K562 (cell line): ENCODE measurements at regions not wholly inside any gene's neighbourhood (a gene's known extent, or its start where the extent isn't known, plus 50 kb on each side); places are given as distances from the start of the nearest gene placed in this dataset.
A peak's percentile ranks its signal among the peaks of the same experiment; 100 is the strongest.

Experiments used
- ATAC-seq: fragments of 200-7000 bp; cut with Tn5 transposase; 3 replicates; pipeline ENCODE4 v1.9.1; 2020; ENCODE audit warnings: moderate library complexity
- BruUV-seq: library from RNA; stranded (reverse); fragments of 400-500 nt; replicated peaks from 2 replicates; lab custom pipeline; 2021; lab: Mats Ljungman, UMichigan
- CTCF ChIA-PET: fragments of 300-600 bp; formaldehyde crosslinking; extraction: SDS; loops from one replicate; lab custom pipeline; 2021; ENCODE audit warnings: low intra/inter-chr PET ratio; lab: Yijun Ruan, JAX
- POLR2A ChIA-PET: fragments of 300-600, 350-650 bp; sonication (Branson Sonifier 250); formaldehyde crosslinking; extraction: SDS; loops from one replicate; lab custom pipeline; 2021; ENCODE audit warnings: antibody characterized with exemption, inconsistent platforms; lab: Yijun Ruan, JAX
- DNase-seq, 4 experiments: peaks; one replicate each; pipeline versions ENCODE4 v3.0.0 to v3.0.0-alpha.2; 2011 to 2018; ENCODE audit warnings: low spot score in 3 of 4, mixed read lengths in 3 of 4; ENCODE audit errors: extremely low read depth in 1 of 4
- FAIRE-seq: peaks from 2 replicates; lab custom pipeline; 2011; peaks lifted over from hg19 to GRCh38; lab: Jason Lieb, UNC
- H2AFZ ChIP-seq: 2 replicates; pipeline ENCODE4 v1.6.0; 2011; ENCODE audit warnings: low read depth, low read length, control low read depth, inconsistent platforms
- H3K27ac ChIP-seq: fragments of 200-600 bp; 3 replicates; pipeline ENCODE4 v1.8.0; 2011; ENCODE audit warnings: low read depth, mild to moderate bottlenecking, control low read depth, inconsistent platforms, low read length, moderate library complexity, mixed read lengths; ENCODE audit errors: extremely low read depth
- H3K27me3 ChIP-seq, 2 experiments: fragments of 300-600 bp in 1 of 2; 2 replicates in 1 of 2; 3 replicates in 1 of 2; pipeline versions ENCODE4 v1.6.0 to v1.8.0; 2011; ENCODE audit warnings: inconsistent platforms in 2 of 2, low read length in 2 of 2, mild to moderate bottlenecking in 1 of 2, mixed read lengths in 1 of 2, moderate library complexity in 1 of 2; ENCODE audit not compliant: control insufficient read depth in 2 of 2, insufficient read depth in 2 of 2
- H3K36me3 ChIP-seq: fragments of 300-600 bp; 3 replicates; pipeline ENCODE4 v1.8.0; 2011; ENCODE audit warnings: mild to moderate bottlenecking, low read length, inconsistent platforms; ENCODE audit not compliant: control insufficient read depth, insufficient read depth
- H3K4me1 ChIP-seq, 2 experiments: fragments of 200-600 bp in 1 of 2; replicated peaks in 1 of 2; 2 replicates in 1 of 2; 3 replicates in 1 of 2; pipeline versions ENCODE4 v1.5.1 to v1.8.0; 2011; ENCODE audit warnings: inconsistent platforms in 2 of 2, low read length in 2 of 2, mild to moderate bottlenecking in 1 of 2, mixed read lengths in 1 of 2, moderate library complexity in 1 of 2; ENCODE audit not compliant: control insufficient read depth in 2 of 2, insufficient read depth in 2 of 2
- H3K4me2 ChIP-seq: 2 replicates; pipeline ENCODE4 v1.6.1; 2011; ENCODE audit warnings: low read length, control low read depth, inconsistent platforms, mixed read lengths; ENCODE audit not compliant: insufficient read depth
- H3K4me3 ChIP-seq: fragments of 200-600 bp; sonication (generic), shearing (Covaris generic); 2 replicates; pipeline ENCODE4 v1.5.1; 2016; ENCODE audit warnings: control low read depth, inconsistent platforms
- H3K79me2 ChIP-seq: fragments of 200-600 bp; 3 replicates; pipeline ENCODE4 v1.8.0; 2011; ENCODE audit warnings: low read length, inconsistent platforms; ENCODE audit not compliant: control insufficient read depth, insufficient read depth
- H3K9ac ChIP-seq, 2 experiments: 2 replicates each; pipeline versions ENCODE4 v1.6.0 to v1.6.1; 2011; ENCODE audit warnings: low read depth in 2 of 2, low read length in 2 of 2, control low read depth in 1 of 2, inconsistent platforms in 1 of 2, mild to moderate bottlenecking in 1 of 2, mixed read lengths in 1 of 2; ENCODE audit not compliant: insufficient read depth in 1 of 2
- H3K9me1 ChIP-seq: one replicate; pipeline ENCODE4 v1.6.0; 2011; ENCODE audit warnings: inconsistent platforms, mild to moderate bottlenecking, low read length, moderate library complexity; ENCODE audit not compliant: control insufficient read depth, insufficient read depth
- H3K9me3 ChIP-seq: replicated peaks from 2 replicates; pipeline ENCODE4 v1.5.1; 2011; ENCODE audit warnings: low read depth, low read length, inconsistent platforms; ENCODE audit not compliant: control insufficient read depth, insufficient read depth
- H4K20me1 ChIP-seq: replicated peaks from 2 replicates; pipeline ENCODE4 v1.6.1; 2011; ENCODE audit warnings: low read length, inconsistent platforms, mixed read lengths; ENCODE audit not compliant: control insufficient read depth, insufficient read depth
- RAD21 ChIP-seq, 2 experiments: fragments of 250-450 bp in 1 of 2; fragments of 450-650 bp in 1 of 2; sonication (Bioruptor Pico) in 1 of 2; formaldehyde crosslinking in 1 of 2; IDR thresholded peaks in 1 of 2; conservative IDR thresholded peaks in 1 of 2; 2 replicates each; pipeline versions ENCODE4 v1.4.0 to v1.8.0; 2020 to 2022; ENCODE audit warnings: mild to moderate bottlenecking in 2 of 2, moderate library complexity in 1 of 2
- RCOR1 ChIP-seq, 2 experiments: IDR thresholded peaks; 2 replicates each; pipeline ENCODE4 v1.6.1; 2012; ENCODE audit warnings: low read depth in 2 of 2, low read length in 2 of 2, borderline replicate concordance in 1 of 2, improper control_type of control experiment in 1 of 2
- TCF7L2 ChIP-seq: fragments of 150-350 bp; IDR thresholded peaks from 2 replicates; pipeline ENCODE4 v1.6.1; 2016; ENCODE audit warnings: low read depth, mild to moderate bottlenecking, low read length, moderate library complexity
- WGBS: fragments of 100-300 bp; shearing (Covaris generic); methylation state at CpG from one replicate; pipeline ENCODE4 v1.1.6; 2016; ENCODE audit warnings: low coverage, mixed read lengths; ENCODE audit not compliant: insufficient coverage; ENCODE audit errors: missing lambda C conversion rate; 5-methylcytosine and 5-hydroxymethylcytosine counted together
- in situ Hi-C: fragments of 300-500 bp; cut with MboI; formaldehyde crosslinking; loops from 4 replicates; pipeline ENCODE4 v1.15.0; 2018; ENCODE audit warnings: inconsistent platforms, mixed read lengths
- intact Hi-C: fragments of 100-400 bp; cut with micrococcal nuclease; formaldehyde crosslinking; loops from 2 replicates; pipeline ENCODE4 v1.14.2; 2022
- TF ChIP-seq, protein P1 (sequence below): fragments of 450-650 bp; IDR thresholded peaks from 2 replicates; pipeline ENCODE4 v1.6.1; 2016; ENCODE audit warnings: borderline replicate concordance
- TF ChIP-seq, protein P2 (sequence below): sonication (generic); formaldehyde crosslinking; IDR thresholded peaks from 2 replicates; pipeline ENCODE4 v1.8.0; 2022; ENCODE audit warnings: mild to moderate bottlenecking, missing genetic modification reagents

DNA sequence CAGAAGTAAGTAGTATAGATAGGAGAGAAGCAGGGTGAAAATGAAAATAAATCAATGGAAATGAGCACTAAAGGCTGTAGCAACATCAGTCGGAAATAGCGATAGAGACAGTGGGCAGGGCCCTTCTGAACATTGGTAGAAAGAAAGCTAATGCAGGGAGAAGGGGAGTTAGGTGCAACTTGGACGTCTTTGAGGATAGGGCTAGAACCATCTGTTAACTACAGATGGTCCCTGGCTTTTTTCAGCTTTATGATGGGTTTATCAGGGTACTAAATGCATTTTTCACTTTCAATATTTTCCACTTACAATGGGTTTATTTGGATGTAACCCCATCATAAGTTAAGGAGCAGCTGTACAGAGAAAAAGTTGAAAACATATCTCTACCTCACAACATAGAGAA lies 72.8 kb upstream of the CNR1 start (continued):
- TF ChIP-seq, protein P1, sequence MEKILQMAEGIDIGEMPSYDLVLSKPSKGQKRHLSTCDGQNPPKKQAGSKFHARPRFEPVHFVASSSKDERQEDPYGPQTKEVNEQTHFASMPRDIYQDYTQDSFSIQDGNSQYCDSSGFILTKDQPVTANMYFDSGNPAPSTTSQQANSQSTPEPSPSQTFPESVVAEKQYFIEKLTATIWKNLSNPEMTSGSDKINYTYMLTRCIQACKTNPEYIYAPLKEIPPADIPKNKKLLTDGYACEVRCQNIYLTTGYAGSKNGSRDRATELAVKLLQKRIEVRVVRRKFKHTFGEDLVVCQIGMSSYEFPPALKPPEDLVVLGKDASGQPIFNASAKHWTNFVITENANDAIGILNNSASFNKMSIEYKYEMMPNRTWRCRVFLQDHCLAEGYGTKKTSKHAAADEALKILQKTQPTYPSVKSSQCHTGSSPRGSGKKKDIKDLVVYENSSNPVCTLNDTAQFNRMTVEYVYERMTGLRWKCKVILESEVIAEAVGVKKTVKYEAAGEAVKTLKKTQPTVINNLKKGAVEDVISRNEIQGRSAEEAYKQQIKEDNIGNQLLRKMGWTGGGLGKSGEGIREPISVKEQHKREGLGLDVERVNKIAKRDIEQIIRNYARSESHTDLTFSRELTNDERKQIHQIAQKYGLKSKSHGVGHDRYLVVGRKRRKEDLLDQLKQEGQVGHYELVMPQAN, result no peak
- no peak for TF ChIP-seq TCF7L2
- TF ChIP-seq, protein P2, sequence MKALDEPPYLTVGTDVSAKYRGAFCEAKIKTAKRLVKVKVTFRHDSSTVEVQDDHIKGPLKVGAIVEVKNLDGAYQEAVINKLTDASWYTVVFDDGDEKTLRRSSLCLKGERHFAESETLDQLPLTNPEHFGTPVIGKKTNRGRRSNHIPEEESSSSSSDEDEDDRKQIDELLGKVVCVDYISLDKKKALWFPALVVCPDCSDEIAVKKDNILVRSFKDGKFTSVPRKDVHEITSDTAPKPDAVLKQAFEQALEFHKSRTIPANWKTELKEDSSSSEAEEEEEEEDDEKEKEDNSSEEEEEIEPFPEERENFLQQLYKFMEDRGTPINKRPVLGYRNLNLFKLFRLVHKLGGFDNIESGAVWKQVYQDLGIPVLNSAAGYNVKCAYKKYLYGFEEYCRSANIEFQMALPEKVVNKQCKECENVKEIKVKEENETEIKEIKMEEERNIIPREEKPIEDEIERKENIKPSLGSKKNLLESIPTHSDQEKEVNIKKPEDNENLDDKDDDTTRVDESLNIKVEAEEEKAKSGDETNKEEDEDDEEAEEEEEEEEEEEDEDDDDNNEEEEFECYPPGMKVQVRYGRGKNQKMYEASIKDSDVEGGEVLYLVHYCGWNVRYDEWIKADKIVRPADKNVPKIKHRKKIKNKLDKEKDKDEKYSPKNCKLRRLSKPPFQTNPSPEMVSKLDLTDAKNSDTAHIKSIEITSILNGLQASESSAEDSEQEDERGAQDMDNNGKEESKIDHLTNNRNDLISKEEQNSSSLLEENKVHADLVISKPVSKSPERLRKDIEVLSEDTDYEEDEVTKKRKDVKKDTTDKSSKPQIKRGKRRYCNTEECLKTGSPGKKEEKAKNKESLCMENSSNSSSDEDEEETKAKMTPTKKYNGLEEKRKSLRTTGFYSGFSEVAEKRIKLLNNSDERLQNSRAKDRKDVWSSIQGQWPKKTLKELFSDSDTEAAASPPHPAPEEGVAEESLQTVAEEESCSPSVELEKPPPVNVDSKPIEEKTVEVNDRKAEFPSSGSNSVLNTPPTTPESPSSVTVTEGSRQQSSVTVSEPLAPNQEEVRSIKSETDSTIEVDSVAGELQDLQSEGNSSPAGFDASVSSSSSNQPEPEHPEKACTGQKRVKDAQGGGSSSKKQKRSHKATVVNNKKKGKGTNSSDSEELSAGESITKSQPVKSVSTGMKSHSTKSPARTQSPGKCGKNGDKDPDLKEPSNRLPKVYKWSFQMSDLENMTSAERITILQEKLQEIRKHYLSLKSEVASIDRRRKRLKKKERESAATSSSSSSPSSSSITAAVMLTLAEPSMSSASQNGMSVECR, result no peak

DNA sequence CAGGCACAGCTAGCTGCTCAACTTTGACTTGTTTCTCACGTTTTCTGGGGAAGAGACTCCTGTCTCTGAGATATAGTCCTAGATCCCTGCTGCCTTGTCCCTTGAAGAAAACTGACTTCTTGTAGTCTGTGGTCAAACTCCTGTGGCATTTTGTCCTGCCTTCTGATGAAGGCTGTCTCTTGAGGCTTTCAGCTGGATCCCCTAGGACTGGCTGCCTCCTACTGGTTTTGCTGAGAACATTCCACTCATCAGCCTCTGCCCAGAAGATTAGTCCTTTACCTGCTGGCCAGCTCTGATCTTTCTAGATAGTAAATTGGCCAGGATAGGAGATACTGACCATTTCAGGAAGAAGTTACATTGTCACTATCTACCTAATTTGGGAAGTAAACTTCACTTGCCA lies 71.9 kb upstream of the CNR1 start:
- no peak overlapping the region for H3K27ac ChIP-seq
- CTCF ChIA-PET, result no interaction called here
- H3K4me3 ChIP-seq, result no peak overlapping the region
- no peaks in the 10 kb centered on the region for H3K9me3 ChIP-seq
- POLR2A ChIA-PET, result no interaction called here
- H3K9ac ChIP-seq, result no peak overlapping the region
- BruUV-seq, result no TSS peak
- in situ Hi-C loops (no loop called here), intact Hi-C loops (loop anchor here (1.0 kb wide), 1 partner anchor 308 kb away; no protein-coding TSS in a partner anchor)
- no peaks in the 10 kb centered on the region for H3K79me2 ChIP-seq
- no peaks in the 10 kb centered on the region for H3K4me1 ChIP-seq
- DNase-seq (peak in 2 of 4 experiments; percentile 8 to 19), ATAC-seq (peak; percentile 65; the same call in 2 of the 3 replicates), FAIRE-seq (no peak)
- no peaks in the 10 kb centered on the region for H3K27me3 ChIP-seq
- H2AFZ ChIP-seq, result no peak overlapping the region
- 7% methylated on average over 1 of the region's 1 CpG for WGBS
- H3K9me1 ChIP-seq, result no peaks in the 10 kb centered on the region
- no peaks in the 10 kb centered on the region for H3K36me3 ChIP-seq
- H4K20me1 ChIP-seq, result no peaks in the 10 kb centered on the region
- no peak overlapping the region for H3K4me2 ChIP-seq
- TF ChIP-seq RAD21 (CRISPR knock-in tag; conservative IDR thresholded peaks at IDR 0.05 in 1 of 2, IDR thresholded peaks at IDR 0.05 in 1 of 2), result peak; percentile 45 to 58
- TF ChIP-seq RCOR1 (IDR thresholded peaks at IDR 0.05; ENCODE audit: borderline replicate concordance in 1 of 2, low read depth in 2 of 2, low read length in 2 of 2), result no peak
